Stimulated activated CD4-positive, alpha-beta T cell treated with anti-CD3 and anti-CD28 coated beads, TNF-alpha, amount 100 ng/mL, for 48 hours (primary cell): ENCODE measurements at regions not wholly inside any gene's neighbourhood (a gene's known extent, or its start where the extent isn't known, plus 50 kb on each side); places are given as distances from the start of the nearest gene placed in this dataset.

Experiments
- DNase-seq, 3 donors: peaks; one replicate each; pipeline ENCODE4 v3.0.0-alpha.2; 2020; ENCODE audit warnings: low read depth in 3 of 3

DNA sequence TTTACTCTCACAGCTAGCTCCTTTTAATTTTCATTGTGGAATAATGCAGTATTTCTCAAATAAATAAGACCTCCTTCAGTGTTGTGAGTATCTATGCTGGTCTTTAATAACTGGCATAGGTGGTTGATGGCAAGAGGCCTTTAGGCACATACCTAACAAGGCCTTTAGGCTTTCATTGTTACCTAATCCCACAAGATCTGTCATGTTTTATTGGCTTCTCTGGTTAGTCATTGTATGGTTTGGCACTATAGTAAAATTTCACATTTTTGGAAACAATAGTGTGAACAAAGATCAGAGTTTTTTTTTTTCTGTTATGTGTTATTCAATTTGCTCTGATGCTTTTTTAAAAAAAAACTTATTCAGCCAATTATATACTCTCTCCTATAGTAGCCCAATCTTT is 89.8 kb upstream of the NEUROD1 start:
- no peak for DNase-seq

DNA sequence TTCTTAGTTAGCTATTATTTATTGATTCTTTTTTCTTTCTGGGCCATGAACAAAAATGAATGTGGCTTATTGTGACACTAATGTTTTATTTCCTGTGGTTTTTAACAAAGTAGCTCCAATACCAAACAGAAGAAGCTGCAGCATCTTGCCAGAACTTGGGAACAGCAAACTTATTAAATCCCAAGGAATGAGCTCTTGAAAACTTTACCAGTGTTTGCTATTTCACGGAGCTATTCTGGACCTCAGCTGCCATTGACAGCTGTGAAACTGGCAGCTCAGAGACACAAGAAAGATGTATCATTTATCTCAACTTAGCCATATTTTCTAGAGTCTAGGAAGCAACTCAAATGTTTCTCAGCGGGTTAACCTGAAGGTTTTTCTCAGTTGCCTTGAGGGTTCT is 91.0 kb upstream of the NEUROD1 start:
- no peak for DNase-seq

DNA sequence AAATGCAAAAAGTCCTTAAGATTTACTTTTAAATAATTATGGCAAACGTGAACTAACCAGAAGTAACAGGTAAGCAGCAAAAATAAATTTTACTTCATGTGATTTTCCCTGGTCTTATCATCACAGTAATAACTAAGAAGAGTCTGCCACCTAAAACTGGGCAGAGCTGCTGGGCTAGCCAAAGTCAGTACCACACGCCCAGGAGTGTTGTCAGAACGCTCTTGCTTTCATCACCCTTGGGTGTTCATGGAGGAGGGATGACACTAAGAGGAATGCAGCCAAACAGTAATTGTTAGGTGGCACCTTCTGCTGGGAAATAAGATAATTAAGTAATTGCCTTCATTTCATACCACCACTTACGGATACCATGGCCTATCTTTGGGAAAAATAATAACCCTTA is 92.0 kb upstream of the NEUROD1 start:
- no peak for DNase-seq

DNA sequence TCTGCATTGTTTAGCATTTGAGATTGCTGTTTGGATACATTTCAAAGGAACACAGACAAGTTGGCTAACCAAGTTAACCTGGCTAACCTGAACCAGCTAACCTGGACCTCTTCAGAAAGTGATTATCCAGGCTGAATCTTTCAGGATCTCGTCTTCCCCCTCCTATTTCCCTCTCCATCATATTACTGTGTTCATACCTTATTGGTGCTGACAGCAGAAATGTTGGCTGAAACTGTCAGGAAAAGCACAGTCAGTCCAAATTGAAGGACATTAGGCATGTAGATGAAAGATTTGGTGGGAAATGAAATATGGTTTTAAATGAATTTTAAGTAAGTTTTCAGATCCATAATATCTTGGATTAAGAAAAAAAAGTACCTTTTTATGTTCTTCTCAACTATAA is 92.5 kb upstream of the NEUROD1 start:
- no peak for DNase-seq

DNA sequence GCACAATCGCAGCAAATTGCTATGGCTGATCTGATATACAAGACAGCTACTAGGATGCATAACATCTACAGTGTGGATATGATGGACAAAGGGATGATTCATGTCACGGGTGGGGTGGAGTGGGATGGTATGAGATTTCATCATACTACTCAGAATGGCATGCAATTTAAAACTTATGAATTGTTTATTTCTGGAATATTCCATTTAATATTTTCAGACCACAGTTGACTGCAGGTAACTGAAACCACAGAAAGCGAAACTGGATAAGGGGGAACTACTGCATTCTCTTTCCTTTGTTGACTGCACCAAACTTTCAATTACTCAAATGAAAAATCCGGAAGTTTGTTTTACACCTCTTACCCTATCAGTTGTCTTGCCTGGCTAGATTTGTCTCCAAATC is 94.4 kb upstream of the NEUROD1 start:
- DNase-seq, result no peak

DNA sequence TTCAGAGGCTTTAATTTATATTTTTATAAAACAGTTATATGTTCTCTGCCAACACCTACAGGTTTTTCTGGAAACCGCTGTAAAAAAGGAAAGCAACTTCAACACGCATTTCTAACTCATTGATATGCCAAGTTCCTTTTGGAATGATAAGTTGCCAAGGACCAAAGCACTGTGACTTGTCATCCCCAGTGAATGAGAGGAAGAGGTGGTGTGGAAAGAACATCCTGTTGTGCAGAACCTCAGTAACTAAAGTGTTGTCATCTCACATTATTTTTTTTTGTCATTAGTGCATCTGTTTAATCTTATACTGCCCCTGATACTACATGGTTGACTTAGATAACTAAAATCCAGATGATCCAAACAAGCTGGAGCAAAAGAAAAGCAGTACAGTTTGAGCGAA is 96.0 kb upstream of the NEUROD1 start:
- DNase-seq, result no peak

DNA sequence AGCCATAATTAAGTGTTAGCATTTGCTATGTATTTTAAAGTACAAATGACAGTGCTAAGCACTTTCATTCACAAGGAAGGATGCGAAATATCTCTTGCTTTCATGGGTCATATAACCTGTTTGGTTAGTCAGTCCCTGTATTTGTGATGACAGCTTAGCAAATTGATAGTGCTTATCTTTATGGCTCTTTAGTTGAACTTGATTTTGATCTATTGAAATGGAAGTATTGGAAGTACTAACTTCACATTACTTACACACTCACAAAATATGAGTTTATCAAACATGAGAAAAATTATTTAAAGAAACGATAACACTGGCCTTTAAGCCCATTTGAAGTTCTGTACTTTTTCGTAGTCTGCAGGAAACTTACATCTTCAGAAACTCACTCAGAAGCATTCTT is 97.4 kb upstream of the NEUROD1 start:
- DNase-seq, result no peak

DNA sequence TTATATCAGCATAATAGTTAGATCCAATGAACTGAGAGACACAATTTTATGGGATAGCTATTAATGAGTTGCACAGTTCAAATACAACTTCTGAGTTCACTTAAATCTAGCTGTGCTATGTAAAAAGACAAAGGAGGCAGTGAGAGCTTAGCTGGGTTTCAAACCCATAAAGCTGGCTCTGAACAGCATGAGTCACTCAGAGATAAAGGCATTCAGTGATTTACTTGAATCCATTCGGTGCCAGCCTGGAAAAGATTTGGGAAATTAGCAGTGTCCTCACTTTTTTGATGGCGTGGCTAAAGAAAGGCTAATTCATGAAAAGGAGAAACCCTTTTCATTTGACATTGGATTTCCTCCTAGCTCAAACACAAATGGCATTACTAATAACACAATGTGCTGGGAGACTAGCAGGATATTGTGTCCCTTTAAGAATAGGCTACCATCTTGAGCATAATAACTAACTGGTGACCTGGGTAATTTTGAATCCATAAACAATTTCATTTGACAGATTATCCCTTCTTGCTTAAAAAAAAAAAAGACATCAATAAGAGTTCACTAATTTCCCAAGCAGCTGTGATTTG is 98.4 kb upstream of the NEUROD1 start:
- DNase-seq, result no peak

DNA sequence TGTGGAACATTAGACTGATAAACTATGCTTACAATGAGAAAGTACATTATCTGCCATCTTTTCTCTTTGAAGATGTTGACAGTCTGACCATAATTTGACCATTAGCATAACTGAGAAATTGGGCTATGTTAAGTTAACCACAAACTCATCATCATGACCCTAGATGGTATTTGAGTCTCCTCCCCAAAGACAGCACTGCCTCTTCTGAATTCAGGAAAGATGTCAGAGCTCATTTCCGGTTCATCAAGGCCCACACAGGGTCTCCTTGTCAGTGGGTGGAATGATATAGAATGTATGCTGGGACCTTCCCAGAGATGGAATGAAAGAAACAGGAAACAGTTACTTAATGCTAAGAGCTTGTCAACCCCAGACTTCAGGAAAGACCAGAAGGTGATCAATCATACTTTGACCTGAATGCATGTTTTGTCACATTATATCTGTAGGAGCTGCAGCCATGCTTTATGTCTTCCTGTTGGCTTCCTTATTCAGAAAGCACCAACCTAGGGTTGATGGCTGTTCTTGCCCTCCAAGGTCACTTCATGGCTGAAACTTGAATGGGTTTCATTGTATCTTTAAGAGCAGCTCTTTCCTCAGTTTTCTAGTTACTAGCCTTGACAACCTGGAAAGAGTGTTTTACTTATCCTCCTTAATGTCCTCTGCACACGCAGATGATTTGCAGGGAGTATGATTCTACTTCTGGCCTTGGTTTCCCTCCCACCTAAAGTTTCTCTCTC is 99.1 kb upstream of the NEUROD1 start:
- DNase-seq, result no peak

DNA sequence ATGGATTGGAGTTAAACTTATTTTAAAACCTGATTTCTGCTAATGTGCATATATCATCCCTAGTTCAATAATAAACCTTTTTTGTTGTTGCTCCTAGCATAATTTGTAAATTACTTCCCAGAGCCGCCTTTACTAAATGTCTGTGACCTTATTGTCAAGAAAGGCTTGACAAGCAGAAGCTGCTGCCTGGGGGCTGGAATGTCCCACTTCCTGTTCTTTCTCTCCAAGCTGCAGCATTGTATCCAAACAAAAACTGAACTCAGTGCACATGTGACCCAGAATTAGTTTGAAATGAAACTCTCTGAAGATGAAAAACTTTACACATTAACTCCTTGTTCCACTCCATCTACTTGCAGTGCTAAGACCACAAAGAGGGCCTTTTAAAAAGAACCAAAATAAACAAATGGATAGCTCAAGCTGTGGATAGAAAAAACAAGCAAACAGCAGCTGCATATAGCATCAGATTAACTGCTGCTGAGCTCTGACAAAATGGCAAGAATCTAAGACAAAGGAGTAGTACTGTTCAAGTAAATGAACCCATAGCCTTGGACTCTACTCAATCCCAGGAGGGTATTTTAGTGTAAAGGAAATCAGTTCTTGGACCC is 99.8 kb upstream of the NEUROD1 start:
- no peak for DNase-seq

DNA sequence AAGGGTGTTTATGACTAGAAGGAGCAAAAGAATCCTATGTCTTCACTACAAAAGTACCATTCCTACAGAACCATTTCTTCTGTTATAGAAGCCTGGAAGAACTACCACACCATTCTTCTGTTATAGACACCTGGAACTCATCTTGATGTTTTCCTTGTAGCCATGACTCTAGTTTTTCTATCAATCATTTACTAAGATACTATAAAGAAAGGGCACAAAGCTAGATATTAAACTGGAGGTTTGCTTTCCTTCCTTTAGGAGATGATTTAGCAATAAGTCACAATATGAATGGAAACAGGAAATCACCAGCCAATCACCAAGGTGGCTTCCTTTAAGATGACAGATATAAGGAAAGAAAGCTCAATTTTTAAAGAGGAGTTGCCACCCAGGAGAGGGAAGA is 100.3 kb upstream of the NEUROD1 start:
- DNase-seq, result no peak

DNA sequence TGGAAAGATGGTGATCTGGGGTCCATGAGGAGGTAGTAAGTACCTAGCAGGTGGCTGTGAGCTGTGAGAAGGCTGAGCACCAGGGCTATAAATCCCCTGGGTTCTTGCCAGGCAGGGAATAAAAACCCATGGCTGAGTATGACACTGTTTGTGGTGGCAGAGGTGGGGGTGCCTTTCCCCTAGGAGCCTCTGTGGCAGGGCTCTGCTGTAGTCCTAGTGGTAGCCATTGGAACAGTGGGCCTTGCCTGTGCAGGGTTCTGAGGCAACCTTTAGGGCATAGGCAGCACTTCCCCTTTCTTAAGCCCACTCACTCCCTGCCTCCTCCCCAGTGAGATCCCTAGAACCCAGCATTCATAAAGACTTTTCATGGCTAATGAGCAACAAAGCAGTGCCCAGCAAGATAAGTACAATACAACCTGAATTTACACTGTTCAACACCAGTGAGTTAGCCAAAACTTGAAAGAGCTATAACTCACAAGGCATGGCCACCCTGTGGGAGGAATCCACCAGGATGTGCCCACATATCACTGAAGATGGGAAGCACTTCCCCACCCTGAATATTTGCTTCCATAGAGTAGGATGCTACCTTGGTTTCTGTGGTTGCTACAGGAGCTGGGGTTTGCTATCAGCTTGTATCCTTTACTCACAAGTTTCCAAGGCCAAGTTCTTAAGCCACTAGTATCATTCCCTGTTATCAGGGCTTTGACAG is 100.9 kb upstream of the NEUROD1 start:
- DNase-seq, result no peak

DNA sequence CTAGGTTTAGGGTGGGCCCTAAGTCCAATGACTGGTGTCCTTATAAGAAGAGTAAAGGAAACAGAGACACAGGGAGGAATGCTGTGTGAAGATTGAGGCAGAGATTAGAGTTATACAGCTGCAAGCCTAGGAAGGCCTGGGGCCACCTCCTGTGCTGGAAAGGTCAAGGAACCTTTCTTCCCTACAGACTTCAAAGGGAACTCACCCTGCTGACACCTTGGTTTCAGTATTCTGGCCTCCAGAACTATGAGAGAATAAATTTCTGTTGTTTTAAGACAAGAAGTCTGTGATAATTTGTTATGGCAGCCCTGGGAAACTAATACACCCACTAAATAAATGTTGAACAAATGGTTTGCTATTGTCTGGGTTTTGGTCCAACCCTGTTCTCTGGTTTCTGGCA is 102.3 kb upstream of the NEUROD1 start:
- DNase-seq, result no peak

DNA sequence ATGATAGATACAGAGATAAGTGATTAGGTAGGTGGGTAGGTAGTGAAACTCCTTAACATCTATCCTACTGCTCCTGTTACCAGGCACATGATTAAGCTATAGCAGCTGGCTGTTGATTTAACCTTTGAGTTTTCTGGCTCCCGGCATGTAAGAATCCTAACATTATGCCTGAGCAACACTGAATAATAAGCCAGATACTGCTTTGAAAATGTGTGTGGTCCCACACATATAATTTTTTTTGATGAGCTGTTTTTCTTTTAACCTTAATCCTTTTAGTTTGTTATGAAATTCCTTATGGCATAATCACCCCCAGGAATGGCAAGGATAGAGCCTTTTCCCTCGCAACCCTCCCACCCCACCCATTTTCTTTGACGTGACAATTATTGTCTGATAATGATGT is 104.2 kb upstream of the NEUROD1 start:
- DNase-seq, result no peak

DNA sequence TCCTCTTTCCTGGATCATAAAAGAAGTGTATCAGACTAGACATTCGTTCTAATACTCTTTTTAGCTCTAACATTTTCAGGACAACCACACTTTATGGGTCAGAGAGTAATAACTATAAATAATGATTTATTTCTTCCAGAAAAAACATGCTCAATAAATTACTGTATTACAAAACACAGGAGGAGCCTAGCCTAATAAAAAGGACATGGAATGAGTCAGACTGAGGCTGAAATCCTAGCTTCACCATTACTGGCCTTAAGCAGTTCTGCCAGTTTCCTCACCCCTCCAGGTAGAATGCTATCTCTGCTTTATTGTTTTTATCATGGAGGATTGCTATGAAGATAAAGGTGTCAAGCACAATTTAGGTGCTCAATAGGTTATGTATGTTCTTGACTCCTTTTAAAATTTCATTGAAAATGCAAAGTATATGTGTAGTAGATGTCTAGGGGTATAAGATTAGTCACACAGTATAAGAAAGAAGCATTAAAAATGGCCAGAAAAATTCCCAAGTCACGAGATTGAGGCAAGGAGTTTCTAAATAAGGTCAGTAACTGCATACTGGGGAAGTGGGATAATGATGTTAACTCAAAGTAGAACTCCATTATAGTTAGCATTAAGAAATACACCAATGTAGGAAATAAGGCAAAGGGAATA is 105.5 kb upstream of the NEUROD1 start:
- no peak for DNase-seq

DNA sequence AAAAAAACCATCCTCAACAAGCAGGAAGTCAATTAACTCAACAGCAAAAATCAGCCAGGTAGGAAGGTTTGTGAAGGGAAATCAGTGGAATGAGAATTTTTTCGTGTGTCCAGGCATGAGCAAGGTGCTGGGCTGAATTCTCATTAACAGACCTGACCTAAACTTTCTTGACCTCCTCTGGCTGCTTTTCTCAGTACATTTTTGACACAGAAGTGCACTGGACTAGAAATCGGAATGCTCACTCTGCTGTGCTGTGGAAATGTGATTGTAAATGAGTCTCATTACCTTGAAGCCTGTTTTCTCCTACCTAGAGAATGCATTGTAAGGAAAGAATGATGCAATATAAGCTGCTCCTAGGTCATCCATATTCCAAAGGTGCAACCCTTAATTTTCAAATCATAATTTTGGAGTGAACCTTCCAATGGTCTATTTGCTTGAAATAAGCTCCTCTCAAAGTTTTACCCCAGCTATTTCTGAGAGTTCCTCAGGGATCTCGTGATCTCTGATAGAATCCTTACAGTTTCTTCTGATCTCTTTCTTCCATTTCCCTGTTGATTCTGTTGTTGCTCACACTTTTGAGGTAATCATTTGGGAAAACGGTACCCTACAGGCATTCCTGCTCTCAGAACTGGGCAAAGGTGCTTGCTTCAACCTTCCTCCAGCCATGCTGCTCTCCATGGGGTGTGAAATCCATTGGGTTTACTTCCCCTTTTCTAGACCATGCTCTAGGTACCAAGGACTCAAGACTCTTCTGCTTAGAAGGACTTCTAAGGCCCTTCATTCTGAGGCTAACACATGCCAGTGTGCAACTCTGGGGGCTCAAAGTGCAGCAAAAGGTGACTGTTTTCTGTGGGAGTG is 104.9 kb upstream of the ITPRID2 start:
- DNase-seq, result no peak

DNA sequence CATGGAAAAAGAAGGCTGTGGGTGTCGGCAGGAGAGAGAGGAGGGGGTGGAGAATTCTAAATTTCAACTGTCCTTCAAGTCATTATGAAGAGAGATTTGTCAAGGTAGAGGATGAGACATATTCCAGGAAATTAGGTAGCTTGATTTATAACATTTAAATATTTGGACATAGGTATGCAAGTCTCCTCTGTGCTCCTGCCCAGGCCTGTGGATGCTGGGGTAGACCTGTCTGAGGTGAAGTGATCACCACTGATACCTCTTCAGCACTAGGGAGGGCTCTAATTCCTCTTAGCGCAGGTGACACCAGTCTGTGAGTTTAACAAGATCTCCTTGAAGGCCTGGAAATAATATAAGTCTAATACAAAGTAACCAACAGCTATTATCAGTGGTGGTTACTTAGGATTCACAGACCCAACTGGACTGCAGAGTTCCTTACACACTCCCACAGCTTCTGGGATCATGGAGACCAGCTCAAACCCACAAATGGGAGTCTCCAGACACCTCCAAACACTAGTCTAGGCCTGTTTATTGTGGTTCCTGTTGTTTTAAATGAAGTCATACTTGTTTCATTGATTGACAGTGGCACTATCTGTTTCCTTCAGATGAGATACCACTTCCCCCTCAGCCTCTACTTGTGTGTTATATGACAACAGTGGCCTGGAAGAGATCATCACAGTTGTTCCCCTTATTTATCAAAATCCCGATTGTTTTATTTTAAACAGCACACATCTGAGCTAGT is 104.1 kb upstream of the ITPRID2 start:
- no peak for DNase-seq

DNA sequence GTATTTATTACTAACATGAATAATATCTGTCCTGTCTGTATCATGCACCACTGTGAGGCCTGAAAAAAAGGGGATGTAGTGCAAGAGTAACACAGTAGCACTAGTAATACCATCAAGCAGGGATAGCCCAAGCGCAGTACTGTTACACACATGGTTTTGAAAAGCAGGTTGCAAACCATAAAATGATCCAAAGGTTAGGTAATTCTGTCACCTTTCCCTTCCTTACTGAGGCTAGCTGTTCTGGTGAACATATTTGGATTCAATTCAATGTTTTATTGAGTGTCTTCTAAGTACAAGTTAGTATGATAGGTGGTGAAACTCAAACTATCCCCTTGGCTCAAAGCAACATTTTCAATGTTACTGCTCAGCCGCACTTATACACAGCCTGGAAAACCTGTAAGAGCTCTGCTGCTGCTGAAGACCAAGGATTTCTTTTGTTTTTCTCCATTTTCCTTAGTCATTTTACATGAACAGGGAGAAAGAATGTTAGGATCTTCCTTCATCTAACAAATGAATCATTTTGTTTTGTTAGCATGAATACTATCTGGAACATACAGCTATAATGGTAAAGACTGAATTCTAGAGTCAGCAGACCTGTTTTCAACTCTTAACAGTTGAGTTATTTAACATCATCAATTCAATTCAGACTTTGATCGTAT is 102.5 kb upstream of the ITPRID2 start:
- no peak for DNase-seq

DNA sequence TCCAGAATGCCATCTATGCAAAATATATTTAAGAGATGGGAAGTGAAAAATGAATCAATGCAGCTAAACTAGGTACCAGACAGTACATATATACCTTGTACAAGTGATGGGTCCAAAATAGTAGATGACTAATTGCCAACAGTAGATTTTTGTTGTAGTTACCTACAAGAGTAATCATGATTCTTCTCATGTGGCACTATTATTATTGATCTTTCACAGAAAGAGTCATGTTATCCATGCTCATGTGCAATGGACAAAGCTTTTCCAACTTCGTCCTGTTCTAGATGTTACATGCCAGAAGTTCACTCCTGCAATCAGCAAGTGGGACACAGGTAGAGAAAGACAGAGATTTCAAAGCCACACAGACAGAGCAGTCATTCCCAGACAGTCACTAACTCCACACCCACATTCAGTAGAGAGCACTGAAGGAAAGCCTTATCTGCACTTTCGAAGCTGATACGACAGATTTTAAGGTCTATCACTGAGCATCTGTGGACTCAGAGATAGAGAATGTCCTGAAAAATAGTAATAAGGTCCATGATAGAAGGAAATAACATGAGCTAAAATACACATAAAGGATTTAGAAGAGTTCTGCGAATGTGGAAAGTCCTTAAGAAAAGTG is 101.6 kb upstream of the ITPRID2 start:
- no peak for DNase-seq
